ENCODE measurements at regions not wholly inside any gene's neighbourhood (a gene's known extent, or its start where the extent isn't known, plus 50 kb on each side); places are given as distances from the start of the nearest gene placed in this dataset.

- TF ChIP-seq SP4 (IDR thresholded peaks at IDR 0.05; ENCODE audit: low read length) (no peak), GABPA (IDR thresholded peaks at IDR 0.05; ENCODE audit: borderline replicate concordance, insufficient read depth, low read length) (no peak), TCF12 (IDR thresholded peaks at IDR 0.05; ENCODE audit: low read depth, low read length) (no peak)
- TF ChIP-seq, protein P1, sequence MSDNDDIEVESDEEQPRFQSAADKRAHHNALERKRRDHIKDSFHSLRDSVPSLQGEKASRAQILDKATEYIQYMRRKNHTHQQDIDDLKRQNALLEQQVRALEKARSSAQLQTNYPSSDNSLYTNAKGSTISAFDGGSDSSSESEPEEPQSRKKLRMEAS (IDR thresholded peaks at IDR 0.05), result no peak
These were observed 109.0 kb downstream of the BANF2 start (continued) for GRCh38 chr20:17808782-17809181.

All from H1 (cell line).